GM19324 (cell line): ENCODE measurements at regions not wholly inside any gene's neighbourhood (a gene's known extent, or its start where the extent isn't known, plus 50 kb on each side); places are given as distances from the start of the nearest gene placed in this dataset.
"Not testable (repeated sequence)": the region's sequence is repeated elsewhere in the genome, so short reads cannot be mapped to it uniquely, and the experiment has no call there.

Experiments
- ATAC-seq: cut with Tn5 transposase; IDR thresholded peaks from one replicate; pipeline ENCODE4 v1.9.1; 2021; ENCODE audit warnings: mild to moderate bottlenecking, moderate library complexity; ENCODE audit not compliant: unreplicated experiment, low FRiP score

- ATAC-seq: no peak
Observed at GRCh38 chr3:72033666-72034428, 248.9 kb upstream of the PROK2 start.

DNA sequence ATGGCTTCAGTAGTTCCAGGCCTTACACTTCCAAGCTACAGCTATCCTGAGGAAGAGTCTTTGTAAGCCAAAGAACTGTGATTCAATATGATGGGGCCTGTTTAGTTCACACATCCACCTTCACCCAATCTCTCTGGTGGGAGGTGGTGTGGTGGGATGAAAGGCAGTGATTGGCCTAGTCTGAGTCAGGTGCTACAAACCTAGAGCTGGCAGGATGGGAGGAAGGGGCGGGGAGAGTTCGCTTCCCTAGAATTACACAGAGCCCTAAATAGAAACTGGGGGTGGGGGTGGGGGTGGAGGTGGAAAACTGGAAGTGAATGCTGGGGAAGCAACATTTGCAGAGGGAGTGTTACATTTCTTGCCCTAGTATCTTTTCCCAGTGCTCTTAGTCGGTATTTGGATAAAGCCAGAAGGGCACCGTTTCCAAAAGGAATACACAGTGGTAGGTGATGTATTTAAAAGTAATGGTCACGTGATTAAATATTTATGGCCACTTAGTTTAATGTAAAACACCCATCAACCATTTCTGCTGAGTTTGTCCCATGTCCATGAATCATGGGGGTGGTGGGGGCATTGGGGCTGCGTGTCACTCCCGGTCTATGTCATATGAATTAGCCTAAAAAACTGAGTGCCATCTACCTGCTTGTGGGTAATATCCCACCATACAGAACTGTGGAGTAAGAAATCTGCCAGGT lies 247.6 kb upstream of the PROK2 start:
- no peak for ATAC-seq

- no peak for ATAC-seq
Observed at GRCh38 chr3:72031581-72031980, 246.6 kb upstream of the PROK2 start.

- not testable (repeated sequence) for ATAC-seq
Observed at GRCh38 chr3:72030296-72030695, 245.3 kb upstream of the PROK2 start.

- not testable (repeated sequence) for ATAC-seq
Observed at GRCh38 chr3:72028726-72029125, 243.8 kb upstream of the PROK2 start.

- ATAC-seq: not testable (repeated sequence)
Observed at GRCh38 chr3:72028307-72028706, 243.4 kb upstream of the PROK2 start.

DNA sequence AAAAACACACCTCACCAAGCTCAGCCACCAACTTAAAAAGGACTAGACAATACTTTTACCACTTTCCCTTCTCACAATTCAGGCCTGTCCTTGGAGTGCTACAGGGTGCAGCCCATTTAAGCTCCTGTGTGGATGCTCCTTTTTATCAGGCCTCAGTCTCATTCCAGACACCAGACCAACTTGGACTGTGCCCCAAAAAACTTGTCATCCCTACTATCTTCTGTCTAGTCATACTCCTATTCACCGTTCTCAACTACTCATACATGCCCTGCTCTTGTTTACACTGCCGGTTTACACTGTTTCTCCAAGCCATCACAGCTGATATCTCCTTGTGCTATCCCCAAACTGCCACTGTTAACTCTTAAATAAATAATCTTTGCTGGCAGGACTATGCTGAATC lies 242.8 kb upstream of the PROK2 start:
- not testable (repeated sequence) for ATAC-seq

GRCh38 chr3:72022027-72022426 lies 237.1 kb upstream of the PROK2 start:
- no peak for ATAC-seq

DNA sequence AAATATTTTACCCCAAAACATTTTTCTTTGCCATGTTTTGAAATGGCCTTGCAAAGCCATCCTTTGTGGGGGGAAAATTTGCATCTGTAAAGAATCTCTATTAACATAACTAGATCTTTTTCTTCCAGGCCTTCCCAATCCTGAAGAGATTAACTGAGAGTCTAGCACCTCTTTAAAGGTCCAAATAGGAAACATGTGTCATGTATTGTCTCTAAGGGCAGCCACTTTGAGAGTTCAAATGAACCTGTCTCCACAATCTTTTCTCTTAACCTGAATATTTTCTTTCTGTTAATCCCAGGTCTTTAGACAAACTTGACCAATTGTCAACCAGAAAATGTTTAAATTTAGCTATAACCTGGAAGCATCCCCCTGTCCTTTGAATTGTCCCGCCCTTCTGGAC lies 236.6 kb upstream of the PROK2 start:
- no peak for ATAC-seq

DNA sequence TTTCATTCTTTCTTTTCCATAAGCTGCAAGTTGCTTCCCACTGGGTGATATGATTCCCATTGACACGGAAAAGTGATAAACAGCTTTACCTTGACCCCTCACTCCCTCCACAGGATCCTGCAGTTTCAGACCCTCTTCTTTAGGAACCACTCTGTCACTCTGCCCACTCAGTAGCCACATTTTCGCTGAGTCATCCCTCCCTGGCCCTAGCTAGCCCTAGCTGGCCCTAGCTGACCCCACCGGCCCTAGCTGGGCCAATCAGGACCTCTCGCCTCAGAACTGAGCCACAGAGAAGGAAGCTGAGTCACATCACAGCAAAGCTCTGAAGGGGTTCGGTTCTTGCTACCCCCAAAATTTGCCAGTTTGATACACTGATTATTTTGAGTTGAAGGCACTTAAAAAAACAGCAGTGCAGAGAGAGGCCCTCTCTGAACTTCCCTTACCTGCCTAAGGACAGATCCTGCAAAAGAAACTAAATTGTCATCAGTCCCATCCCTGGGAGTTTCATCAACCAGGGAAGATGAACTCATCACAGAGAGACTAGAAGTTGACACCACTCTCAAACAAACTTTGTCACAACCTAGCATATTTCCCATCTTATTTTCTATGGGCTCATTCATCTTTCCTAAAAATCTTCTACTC lies 233.5 kb upstream of the PROK2 start:
- no peak for ATAC-seq

DNA sequence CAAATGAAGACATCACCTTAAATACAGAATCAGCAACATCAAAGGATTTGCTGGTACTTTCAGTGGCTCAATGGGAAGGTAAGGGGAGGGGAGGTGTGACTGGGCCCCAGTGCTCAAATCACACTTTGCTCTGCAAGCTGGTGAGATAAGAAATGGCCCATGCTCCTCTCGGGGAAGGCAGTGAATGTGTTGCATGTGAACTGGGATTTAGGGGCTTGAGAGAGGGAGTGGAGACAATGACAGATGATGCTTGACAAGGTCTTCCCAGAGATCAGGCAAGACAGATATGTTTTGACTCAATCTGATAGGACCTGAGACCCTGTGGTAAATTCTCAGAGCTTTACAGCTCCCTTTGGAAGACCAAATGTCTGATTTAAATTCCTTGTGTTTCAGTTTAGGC lies 233.0 kb upstream of the PROK2 start:
- ATAC-seq: no peak

DNA sequence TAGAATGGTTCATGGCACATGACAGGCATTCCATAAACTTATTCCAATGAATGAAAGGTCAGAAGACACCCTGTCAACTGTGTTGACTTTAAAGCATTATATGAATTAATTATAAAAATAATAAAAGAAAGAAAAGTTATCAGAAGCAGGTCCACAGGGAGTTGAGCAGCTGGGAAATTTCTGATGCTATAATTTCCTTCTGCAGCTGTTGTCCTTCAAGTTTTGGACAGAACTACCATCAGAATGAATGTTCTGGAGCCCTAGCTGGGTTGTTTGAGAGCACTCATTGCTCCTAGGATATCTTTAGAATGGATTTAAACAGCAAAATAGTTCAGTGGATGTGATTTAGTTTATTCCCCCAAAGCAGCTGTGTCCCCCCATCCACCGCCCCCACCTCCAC lies 232.4 kb upstream of the PROK2 start:
- no peak for ATAC-seq

DNA sequence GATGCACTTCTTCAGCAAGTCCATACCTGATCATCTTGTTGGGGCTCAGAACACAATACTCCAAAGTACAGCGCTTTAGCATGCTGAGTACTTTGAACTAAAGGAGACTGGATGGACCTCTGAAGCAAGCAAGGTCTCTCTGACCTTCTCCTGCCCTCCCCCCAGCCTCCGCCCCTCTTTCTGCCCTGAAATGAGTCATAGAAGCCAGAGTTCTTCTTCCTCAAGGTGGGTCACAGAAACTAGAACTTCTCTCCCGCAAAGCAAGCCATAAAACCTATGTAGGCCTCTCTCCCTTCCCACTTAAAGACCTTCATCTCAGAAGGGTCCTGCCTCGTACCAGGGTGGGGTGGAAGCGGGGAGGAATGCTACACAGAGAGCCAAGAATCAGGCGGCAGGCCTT lies 230.5 kb upstream of the PROK2 start:
- ATAC-seq: no peak

- no peak for ATAC-seq
Observed at GRCh38 chr3:72013084-72013483, 228.1 kb upstream of the PROK2 start.

- no peak for ATAC-seq
Observed at GRCh38 chr3:72012363-72012762, 227.4 kb upstream of the PROK2 start.

DNA sequence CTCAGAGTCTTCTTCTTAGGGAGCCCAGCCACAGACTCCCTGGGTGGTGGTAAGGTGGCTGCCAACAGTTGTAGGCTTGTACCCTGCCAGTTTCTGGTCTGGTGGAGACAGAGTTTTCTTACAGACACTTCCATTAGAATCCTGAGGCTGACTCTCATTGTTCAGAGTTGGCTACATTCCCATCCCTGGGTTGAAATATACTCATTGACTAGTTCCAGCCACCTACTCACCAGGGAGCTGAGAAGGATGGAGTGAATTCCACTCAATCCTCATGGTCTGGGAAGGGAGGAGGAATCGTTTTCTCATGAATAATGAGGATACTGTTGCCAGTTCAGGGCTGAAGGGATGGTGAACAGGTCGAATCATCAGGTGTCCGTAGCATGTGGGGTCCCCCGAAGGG lies 226.5 kb upstream of the PROK2 start:
- no peak for ATAC-seq

- no peak for ATAC-seq
Observed at GRCh38 chr3:72009851-72010443, 225.0 kb upstream of the PROK2 start.

DNA sequence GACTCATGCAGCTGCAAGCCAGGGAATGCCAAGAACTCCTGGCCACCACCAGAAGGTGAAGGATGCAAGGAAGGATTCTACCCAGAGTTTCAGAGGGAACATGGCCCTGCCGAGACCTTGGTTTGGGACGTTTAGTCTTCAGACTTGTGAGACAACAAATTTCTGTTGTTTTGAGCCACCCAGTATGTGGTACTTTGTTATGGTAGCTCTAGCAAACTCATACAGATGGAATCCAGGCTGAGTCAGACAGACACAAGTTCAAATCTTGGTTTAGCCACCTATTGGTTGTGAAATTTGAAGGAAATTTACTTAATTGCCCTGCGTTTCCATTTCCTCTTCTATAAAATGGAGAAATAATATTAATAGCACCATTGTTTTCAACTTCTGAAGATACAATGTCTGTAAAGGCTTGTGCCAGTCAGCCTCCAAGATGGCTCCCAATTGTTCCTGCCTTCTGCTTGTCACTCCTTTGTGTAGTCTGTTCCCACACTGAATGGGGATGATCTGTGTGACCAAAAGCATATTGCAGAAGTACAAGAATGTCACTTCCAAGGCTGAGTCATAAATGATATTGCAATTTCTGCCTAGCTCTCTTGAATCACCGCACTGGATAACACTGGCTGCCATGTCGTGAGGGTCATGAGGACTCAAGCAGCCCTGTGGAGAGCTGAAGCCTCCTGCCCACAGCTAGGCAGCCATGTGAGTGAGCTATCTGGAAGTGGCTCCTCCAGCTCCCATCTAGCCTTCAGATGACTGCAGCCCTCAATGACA lies 223.5 kb upstream of the PROK2 start:
- no peak for ATAC-seq

DNA sequence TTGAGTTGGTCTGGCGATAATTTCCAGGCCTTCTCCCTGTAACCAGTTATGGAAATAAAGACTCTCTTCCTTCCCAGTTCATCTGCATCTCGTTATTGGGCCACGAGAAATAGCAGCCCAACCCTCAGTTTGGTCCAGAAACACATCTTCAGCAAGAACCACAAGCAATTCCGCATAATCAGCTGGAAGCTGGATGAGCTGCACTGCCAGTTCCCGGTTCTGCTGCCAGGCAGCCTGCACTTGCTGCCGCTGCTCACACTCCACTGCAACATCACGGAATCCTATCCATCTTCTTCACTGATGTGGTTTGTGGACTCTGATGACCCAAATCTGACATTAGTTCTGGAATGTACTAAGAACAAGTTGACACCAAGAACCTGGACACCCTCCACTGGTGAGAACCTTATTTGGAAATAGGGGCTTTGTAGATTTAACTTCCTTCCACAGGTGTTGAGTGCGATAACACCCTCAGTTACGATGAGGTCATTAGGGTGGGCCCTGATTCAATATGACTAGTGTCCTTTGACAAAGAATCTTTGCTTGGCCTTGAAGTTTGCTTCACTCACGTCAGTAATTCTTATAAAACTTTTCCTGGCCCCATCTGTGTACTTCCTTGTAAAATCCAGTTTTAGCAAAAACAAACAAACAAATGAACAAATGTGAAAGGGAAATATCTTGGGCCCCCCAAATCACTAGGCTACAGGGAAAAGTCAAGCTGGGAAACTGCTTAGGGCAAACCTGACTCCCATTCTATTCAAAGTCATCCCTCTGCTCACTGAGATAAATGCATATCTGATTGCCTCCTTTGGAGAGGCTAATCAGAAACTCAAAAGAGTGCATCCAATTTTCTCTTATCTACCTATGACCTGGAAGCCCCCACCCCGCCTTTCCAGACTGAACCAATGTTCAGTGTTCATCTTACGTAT lies 221.9 kb upstream of the PROK2 start:
- no peak for ATAC-seq
